ENCODE measurements at regions not wholly inside any gene's neighbourhood (a gene's known extent, or its start where the extent isn't known, plus 50 kb on each side); places are given as distances from the start of the nearest gene placed in this dataset.
"Not testable (repeated sequence)": the region's sequence is repeated elsewhere in the genome, so short reads cannot be mapped to it uniquely, and the experiment has no call there.

GRCh38 chr1:88581703-88582102 lies 102.4 kb upstream of the PKN2 start:
- Histone ChIP-seq H3K4me3 (replicated peaks; ENCODE audit: insufficient read depth, low read length) (no peak overlapping the region), H3K27ac (replicated peaks) (no peak overlapping the region), H3K27me3 (ENCODE audit: insufficient read depth, poor library complexity, severe bottlenecking) (peaks cover 7% of the 10 kb centered on the region)
- DNase-seq (ENCODE audit: low read depth in 1 of 2, low spot score in 1 of 2): no peak
- TF ChIP-seq, protein P1, sequence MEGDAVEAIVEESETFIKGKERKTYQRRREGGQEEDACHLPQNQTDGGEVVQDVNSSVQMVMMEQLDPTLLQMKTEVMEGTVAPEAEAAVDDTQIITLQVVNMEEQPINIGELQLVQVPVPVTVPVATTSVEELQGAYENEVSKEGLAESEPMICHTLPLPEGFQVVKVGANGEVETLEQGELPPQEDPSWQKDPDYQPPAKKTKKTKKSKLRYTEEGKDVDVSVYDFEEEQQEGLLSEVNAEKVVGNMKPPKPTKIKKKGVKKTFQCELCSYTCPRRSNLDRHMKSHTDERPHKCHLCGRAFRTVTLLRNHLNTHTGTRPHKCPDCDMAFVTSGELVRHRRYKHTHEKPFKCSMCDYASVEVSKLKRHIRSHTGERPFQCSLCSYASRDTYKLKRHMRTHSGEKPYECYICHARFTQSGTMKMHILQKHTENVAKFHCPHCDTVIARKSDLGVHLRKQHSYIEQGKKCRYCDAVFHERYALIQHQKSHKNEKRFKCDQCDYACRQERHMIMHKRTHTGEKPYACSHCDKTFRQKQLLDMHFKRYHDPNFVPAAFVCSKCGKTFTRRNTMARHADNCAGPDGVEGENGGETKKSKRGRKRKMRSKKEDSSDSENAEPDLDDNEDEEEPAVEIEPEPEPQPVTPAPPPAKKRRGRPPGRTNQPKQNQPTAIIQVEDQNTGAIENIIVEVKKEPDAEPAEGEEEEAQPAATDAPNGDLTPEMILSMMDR (IDR thresholded peaks at IDR 0.05; ENCODE audit: insufficient read depth, low read length): no peak

DNA sequence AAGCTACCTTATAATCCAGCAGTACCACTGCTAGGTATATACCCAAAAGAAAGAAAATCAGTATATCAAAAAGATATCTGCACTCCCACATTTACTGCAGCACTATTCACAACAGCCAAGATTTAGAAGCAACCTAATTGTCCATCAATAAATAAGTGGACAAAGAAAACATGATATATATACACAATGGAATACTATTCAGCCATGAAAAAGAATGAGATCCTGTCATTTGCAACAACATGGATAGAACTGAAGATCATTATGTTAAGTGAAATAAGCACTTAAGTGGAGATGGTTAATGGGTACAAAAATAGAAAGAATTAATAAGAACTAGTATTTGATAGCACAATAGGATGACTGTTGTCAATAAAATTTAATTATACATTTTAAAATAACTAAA lies 90.7 kb upstream of the PKN2 start:
- Histone ChIP-seq H3K27me3 (ENCODE audit: insufficient read depth, poor library complexity, severe bottlenecking) (peaks cover 3% of the 10 kb centered on the region), H3K27ac (replicated peaks) (no peak overlapping the region), H3K4me3 (replicated peaks; ENCODE audit: insufficient read depth, low read length) (no peak overlapping the region)
- DNase-seq (ENCODE audit: low read depth in 1 of 2, low spot score in 1 of 2): no peak
- TF ChIP-seq SPI1 (IDR thresholded peaks at IDR 0.05; ENCODE audit: borderline replicate concordance, low read depth) (no peak), GABPA (IDR thresholded peaks at IDR 0.05; ENCODE audit: low read depth) (no peak), POLR2AphosphoS5 (IDR thresholded peaks at IDR 0.05; ENCODE audit: low read depth) (no peak)
- TF ChIP-seq, protein P2, sequence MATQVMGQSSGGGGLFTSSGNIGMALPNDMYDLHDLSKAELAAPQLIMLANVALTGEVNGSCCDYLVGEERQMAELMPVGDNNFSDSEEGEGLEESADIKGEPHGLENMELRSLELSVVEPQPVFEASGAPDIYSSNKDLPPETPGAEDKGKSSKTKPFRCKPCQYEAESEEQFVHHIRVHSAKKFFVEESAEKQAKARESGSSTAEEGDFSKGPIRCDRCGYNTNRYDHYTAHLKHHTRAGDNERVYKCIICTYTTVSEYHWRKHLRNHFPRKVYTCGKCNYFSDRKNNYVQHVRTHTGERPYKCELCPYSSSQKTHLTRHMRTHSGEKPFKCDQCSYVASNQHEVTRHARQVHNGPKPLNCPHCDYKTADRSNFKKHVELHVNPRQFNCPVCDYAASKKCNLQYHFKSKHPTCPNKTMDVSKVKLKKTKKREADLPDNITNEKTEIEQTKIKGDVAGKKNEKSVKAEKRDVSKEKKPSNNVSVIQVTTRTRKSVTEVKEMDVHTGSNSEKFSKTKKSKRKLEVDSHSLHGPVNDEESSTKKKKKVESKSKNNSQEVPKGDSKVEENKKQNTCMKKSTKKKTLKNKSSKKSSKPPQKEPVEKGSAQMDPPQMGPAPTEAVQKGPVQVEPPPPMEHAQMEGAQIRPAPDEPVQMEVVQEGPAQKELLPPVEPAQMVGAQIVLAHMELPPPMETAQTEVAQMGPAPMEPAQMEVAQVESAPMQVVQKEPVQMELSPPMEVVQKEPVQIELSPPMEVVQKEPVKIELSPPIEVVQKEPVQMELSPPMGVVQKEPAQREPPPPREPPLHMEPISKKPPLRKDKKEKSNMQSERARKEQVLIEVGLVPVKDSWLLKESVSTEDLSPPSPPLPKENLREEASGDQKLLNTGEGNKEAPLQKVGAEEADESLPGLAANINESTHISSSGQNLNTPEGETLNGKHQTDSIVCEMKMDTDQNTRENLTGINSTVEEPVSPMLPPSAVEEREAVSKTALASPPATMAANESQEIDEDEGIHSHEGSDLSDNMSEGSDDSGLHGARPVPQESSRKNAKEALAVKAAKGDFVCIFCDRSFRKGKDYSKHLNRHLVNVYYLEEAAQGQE (IDR thresholded peaks at IDR 0.05; ENCODE audit: insufficient replicate concordance, low read depth): no peak
- TF ChIP-seq, protein P1 (IDR thresholded peaks at IDR 0.05; ENCODE audit: insufficient read depth, low read length): no peak

- DNase-seq (ENCODE audit: low read depth in 1 of 2, low spot score in 1 of 2): peak; percentile 43 to 55
- Histone ChIP-seq H3K4me3 (replicated peaks; ENCODE audit: insufficient read depth, low read length) (no peak overlapping the region), H3K27ac (replicated peaks) (peak overlapping the region; percentile 51), H3K27me3 (ENCODE audit: insufficient read depth, poor library complexity, severe bottlenecking) (peaks cover 3% of the 10 kb centered on the region)
- TF ChIP-seq GABPA (IDR thresholded peaks at IDR 0.05; ENCODE audit: low read depth): no peak
- TF ChIP-seq, protein P1 (IDR thresholded peaks at IDR 0.05; ENCODE audit: insufficient read depth, low read length): peak; percentile 44
Measured at GRCh38 chr1:88595355-88596002, 88.6 kb upstream of the PKN2 start.

- H3K27me3 ChIP-seq (ENCODE audit: insufficient read depth, poor library complexity, severe bottlenecking); H3K4me3 ChIP-seq (replicated peaks; ENCODE audit: insufficient read depth, low read length); H3K27ac ChIP-seq (replicated peaks); DNase-seq (ENCODE audit: low read depth in 1 of 2, low spot score in 1 of 2): not testable (repeated sequence)
Measured at GRCh38 chr1:88597973-88598372, 86.1 kb upstream of the PKN2 start.

DNA sequence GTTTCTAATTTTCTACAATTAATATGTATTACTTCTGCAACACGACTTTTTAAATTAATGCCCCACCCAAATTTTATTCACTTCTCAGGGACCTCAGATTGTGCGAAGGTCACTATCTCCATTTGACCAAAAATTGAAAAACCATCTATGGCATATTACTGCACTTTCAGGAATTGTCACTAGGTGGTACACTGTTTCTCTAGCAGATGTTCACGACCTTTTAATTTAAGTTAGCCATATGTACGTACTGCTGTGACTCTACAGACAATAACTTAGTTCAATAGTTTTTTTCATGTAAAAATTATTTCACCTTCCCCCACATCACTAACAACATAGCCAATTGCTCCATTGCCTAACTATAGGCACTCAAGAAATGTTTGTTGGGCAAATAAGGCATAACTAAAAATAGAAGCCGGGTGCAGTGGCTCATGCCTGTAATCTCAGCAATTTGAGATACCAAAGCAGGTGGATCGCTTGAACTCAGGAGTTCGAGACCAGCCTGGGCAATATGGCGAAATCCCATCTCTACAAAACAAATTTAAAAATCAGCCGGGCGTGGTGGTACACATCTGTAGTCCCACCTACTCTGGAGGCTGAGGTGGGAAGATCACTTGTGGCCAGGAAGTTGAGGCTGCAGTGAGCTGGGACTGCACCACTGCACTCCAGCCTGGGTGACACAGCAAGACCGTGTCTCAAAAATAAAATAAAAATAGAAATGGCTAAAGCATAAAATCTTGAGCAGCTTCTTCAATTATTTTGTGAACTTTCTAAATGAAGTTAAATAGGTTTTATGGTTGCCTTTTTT lies 75.7 kb upstream of the PKN2 start:
- no peak overlapping the region for H3K4me3 ChIP-seq (replicated peaks; ENCODE audit: insufficient read depth, low read length)
- H3K27me3 ChIP-seq (ENCODE audit: insufficient read depth, poor library complexity, severe bottlenecking): peaks cover 5% of the 10 kb centered on the region
- H3K27ac ChIP-seq (replicated peaks): no peak overlapping the region
- peak in 1 of 2 experiments; percentile 13 for DNase-seq (ENCODE audit: low read depth in 1 of 2, low spot score in 1 of 2)
- TF ChIP-seq, protein P1 (IDR thresholded peaks at IDR 0.05; ENCODE audit: insufficient read depth, low read length): peak; percentile 64
- no peak for TF ChIP-seq SPI1 (IDR thresholded peaks at IDR 0.05; ENCODE audit: borderline replicate concordance, low read depth)
- TF ChIP-seq, protein P2 (IDR thresholded peaks at IDR 0.05; ENCODE audit: insufficient replicate concordance, low read depth): no peak
- no peak for TF ChIP-seq POLR2AphosphoS5 (IDR thresholded peaks at IDR 0.05; ENCODE audit: low read depth)

Measured in HL-60 (cell line).